PC-9 (cell line): ENCODE measurements at regions not wholly inside any gene's neighbourhood (a gene's known extent, or its start where the extent isn't known, plus 50 kb on each side); places are given as distances from the start of the nearest gene placed in this dataset.

Experiments
- BruUV-seq: library from RNA; stranded (reverse); fragments of 400-500 nt; replicated peaks from 2 replicates; lab custom pipeline; 2021; lab: Mats Ljungman, UMichigan
- CTCF ChIA-PET: fragments of 300-600 bp; sonication (Branson Sonifier 250); formaldehyde crosslinking; loops from one replicate; lab custom pipeline; 2022; ENCODE audit warnings: antibody characterized with exemption; lab: Charles Lee
- POLR2A ChIA-PET: fragments of 300-600 bp; sonication (Branson Sonifier 250); formaldehyde crosslinking; loops from one replicate; lab custom pipeline; 2022; ENCODE audit warnings: antibody characterized with exemption; ENCODE audit not compliant: unreplicated experiment; lab: Charles Lee
- DNase-seq, 2 experiments: peaks; one replicate each; pipeline versions ENCODE4 v3.0.0 to v3.0.0-alpha.2; 2015 to 2022; ENCODE audit warnings: mixed read lengths in 1 of 2
- H2AFZ ChIP-seq: fragments of 200-600 bp; sonication (generic); 2 replicates; pipeline ENCODE4 v1.8.1; 2017; ENCODE audit warnings: antibody characterized with exemption
- H3F3A ChIP-seq: fragments of 200-600 bp; sonication (generic); 2 replicates; pipeline ENCODE4 v1.8.1; 2017; ENCODE audit warnings: antibody characterized with exemption, mild to moderate bottlenecking, low read depth; ENCODE audit not compliant: insufficient read depth
- H3K27ac ChIP-seq: fragments of 200-600 bp; sonication (generic); 2 replicates; pipeline ENCODE4 v1.6.1; 2016; ENCODE audit warnings: mixed run types
- H3K27me3 ChIP-seq: fragments of 200-600 bp; sonication (generic); 2 replicates; pipeline ENCODE4 v1.6.1; 2016; ENCODE audit warnings: low read depth, mixed run types; ENCODE audit not compliant: insufficient read depth
- H3K36me3 ChIP-seq: fragments of 200-600 bp; sonication (generic); 2 replicates; pipeline ENCODE4 v1.6.1; 2016; ENCODE audit warnings: low read depth, mixed run types
- H3K4me1 ChIP-seq: fragments of 200-600 bp; sonication (generic); replicated peaks from 2 replicates; pipeline ENCODE4 v1.6.1; 2016; ENCODE audit warnings: mixed run types; ENCODE audit not compliant: insufficient read depth
- H3K4me2 ChIP-seq: fragments of 200-600 bp; sonication (generic); 2 replicates; pipeline ENCODE4 v1.6.1; 2017; ENCODE audit warnings: mixed run types
- H3K4me3 ChIP-seq: fragments of 200-600 bp; sonication (generic); 2 replicates; pipeline ENCODE4 v1.6.1; 2016; ENCODE audit warnings: mixed run types
- H3K79me2 ChIP-seq: fragments of 200-600 bp; sonication (generic); 2 replicates; pipeline ENCODE4 v1.6.1; 2017; ENCODE audit warnings: low read depth, mixed run types
- H3K9me2 ChIP-seq: fragments of 200-600 bp; sonication (generic); 2 replicates; pipeline ENCODE4 v1.8.1; 2017; ENCODE audit warnings: mild to moderate bottlenecking; ENCODE audit not compliant: insufficient read depth
- H3K9me3 ChIP-seq: fragments of 200-600 bp; sonication (generic); 2 replicates; pipeline ENCODE4 v1.8.1; 2016; ENCODE audit warnings: low read depth; ENCODE audit not compliant: insufficient read depth
- H4K20me1 ChIP-seq: fragments of 200-600 bp; sonication (generic); 2 replicates; pipeline ENCODE4 v1.8.1; 2017; ENCODE audit not compliant: insufficient read depth
- CTCF ChIP-seq: fragments of 200-600 bp; sonication (generic); conservative IDR thresholded peaks from 2 replicates; pipeline ENCODE4 v1.6.1; 2017; ENCODE audit warnings: mixed run types, antibody characterized with exemption, mild to moderate bottlenecking, moderate library complexity
- EZH2 ChIP-seq: fragments of 200-600 bp; sonication (generic); IDR thresholded peaks from 2 replicates; pipeline ENCODE4 v1.8.0; 2017; ENCODE audit warnings: antibody characterized with exemption, low read depth
- intact Hi-C: fragments of 100-400 bp; cut with micrococcal nuclease; formaldehyde crosslinking; loops from one replicate; pipeline ENCODE4 v1.10.0; 2022; ENCODE audit not compliant: unreplicated experiment

GRCh38 chr7:24404315-24404714, 120.3 kb downstream of the NPY start:
- no peaks in the 10 kb centered on the region for H4K20me1 ChIP-seq
- TF ChIP-seq CTCF (no peak), EZH2 (no peak)
- H2AFZ ChIP-seq: no peak overlapping the region
- no peak overlapping the region for H3K4me3 ChIP-seq
- intact Hi-C loops: loop anchor here (5.0 kb wide), 2 partner anchors 168 to 318 kb away; partner anchors contain the start of gene PALS2
- DNase-seq: no peak
- CTCF ChIA-PET: no interaction called here
- POLR2A ChIA-PET: no interaction called here
- no peaks in the 10 kb centered on the region for H3K9me3 ChIP-seq
- H3K36me3 ChIP-seq: no peaks in the 10 kb centered on the region
- H3K4me1 ChIP-seq: 0 out of 2 replicates have a peak, but pooled peaks cover 4% of the 10 kb centered on the region
- H3K27me3 ChIP-seq: no peaks in the 10 kb centered on the region
- H3K79me2 ChIP-seq: no peaks in the 10 kb centered on the region
- H3K9me2 ChIP-seq: no peaks in the 10 kb centered on the region
- H3K4me2 ChIP-seq: no peak overlapping the region
- no peaks in the 10 kb centered on the region for H3F3A ChIP-seq
- H3K27ac ChIP-seq: no peak overlapping the region
- no TSS peak for BruUV-seq

GRCh38 chr7:24405002-24405401, 121.0 kb downstream of the NPY start:
- Histone ChIP-seq H3K4me1 (0 out of 2 replicates have a peak, but pooled peaks cover 4% of the 10 kb centered on the region), H3K9me3 (no peaks in the 10 kb centered on the region), H3F3A (no peaks in the 10 kb centered on the region), H3K36me3 (no peaks in the 10 kb centered on the region), H3K9me2 (no peaks in the 10 kb centered on the region), H3K4me2 (no peak overlapping the region), H3K4me3 (no peak overlapping the region), H4K20me1 (no peaks in the 10 kb centered on the region), H3K79me2 (no peaks in the 10 kb centered on the region), H3K27me3 (no peaks in the 10 kb centered on the region), H2AFZ (no peak overlapping the region), H3K27ac (no peak overlapping the region)
- no peak for TF ChIP-seq CTCF
- TF ChIP-seq EZH2: no peak
- DNase-seq: no peak
- CTCF ChIA-PET: no interaction called here
- no TSS peak for BruUV-seq
- intact Hi-C loops: no loop called here
- POLR2A ChIA-PET: no interaction called here

- Histone ChIP-seq H3K4me2 (no peak overlapping the region), H2AFZ (no peak overlapping the region)
- CTCF ChIA-PET: no interaction called here
Measured at GRCh38 chr7:24406053-24406788, 122.2 kb downstream of the NPY start.

More at GRCh38 chr7:24406053-24406788, 122.2 kb downstream of the NPY start:
- 0 out of 2 replicates have a peak, but pooled peaks cover 4% of the 10 kb centered on the region for H3K4me1 ChIP-seq
- intact Hi-C loops: no loop called here
- no peaks in the 10 kb centered on the region for H3K36me3 ChIP-seq
- POLR2A ChIA-PET: no interaction called here
- H3K27ac ChIP-seq: no peak overlapping the region
- no peaks in the 10 kb centered on the region for H3K9me2 ChIP-seq
- H4K20me1 ChIP-seq: no peaks in the 10 kb centered on the region
- no peak for TF ChIP-seq EZH2
- TF ChIP-seq CTCF: no peak
- no peak overlapping the region for H3K4me3 ChIP-seq
- no peak for DNase-seq
- no TSS peak for BruUV-seq
- H3K79me2 ChIP-seq: no peaks in the 10 kb centered on the region
- no peaks in the 10 kb centered on the region for H3K9me3 ChIP-seq
- H3F3A ChIP-seq: no peaks in the 10 kb centered on the region
- no peaks in the 10 kb centered on the region for H3K27me3 ChIP-seq
